Stimulated activated naive CD8-positive, alpha-beta T cell treated with anti-CD3 and anti-CD28 coated beads, Interleukin-15, Interleukin-2, amounts not matched to agents 100 U/mL and 50 U/mL, for 24 hours (primary cell): ENCODE measurements at regions not wholly inside any gene's neighbourhood (a gene's known extent, or its start where the extent isn't known, plus 50 kb on each side); places are given as distances from the start of the nearest gene placed in this dataset.

Experiments
- ATAC-seq: fragments of 150-1000 bp; cut with Tn5 transposase; one replicate; pipeline ENCODE4 v1.10.0; 2021
- DNase-seq: peaks from one replicate; pipeline ENCODE4 v3.0.0; 2021

DNA sequence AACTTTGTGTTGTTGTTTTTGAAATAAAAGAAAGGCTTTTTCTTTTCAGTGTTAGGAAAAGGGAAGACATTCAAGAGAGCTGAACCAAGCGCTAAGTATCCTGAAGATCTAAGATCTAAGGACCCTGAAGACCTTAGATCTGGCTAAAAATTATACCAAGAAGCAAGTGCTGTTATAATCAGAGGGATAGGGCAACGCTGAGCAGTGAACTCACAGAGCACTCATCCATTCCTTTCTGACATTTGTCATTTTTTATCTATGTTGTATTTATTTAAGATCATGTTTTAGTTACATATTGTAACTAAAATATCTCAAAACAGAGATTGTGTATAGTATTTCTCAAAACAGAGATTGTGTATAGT, 60.5 kb upstream of the FAM216B start:
- no peak for DNase-seq
- ATAC-seq: no peak

DNA sequence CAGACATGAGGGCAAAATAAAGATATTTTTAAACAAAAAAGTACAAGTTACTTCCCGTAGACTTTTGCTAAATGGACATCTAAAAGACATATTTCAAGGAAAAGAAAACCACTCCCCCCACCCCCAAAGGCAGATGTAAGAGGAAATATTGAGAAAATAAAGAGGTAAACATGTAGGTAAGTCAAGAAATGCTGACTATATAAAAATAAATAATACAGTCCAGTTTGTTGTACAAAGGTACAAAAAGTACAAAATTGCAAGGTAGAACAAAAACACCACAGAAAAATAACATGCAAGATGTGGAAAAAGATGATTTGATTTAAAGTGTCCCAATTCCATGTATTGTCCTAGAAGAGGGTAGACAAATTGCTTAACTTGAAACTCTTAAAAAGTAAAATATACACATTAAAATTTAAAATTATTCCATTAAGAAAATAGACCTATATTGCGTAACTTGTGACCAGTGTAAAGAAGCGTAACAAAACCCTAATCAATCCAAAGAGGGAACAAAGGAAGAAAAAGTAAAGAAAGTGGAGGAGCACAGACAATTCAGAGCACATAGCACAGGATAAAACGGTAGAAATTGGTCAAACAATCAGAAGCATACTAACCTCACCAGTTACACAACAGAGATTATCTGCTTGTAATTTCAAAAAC, 58.4 kb upstream of the FAM216B start:
- ATAC-seq (no peak), DNase-seq (no peak)

DNA sequence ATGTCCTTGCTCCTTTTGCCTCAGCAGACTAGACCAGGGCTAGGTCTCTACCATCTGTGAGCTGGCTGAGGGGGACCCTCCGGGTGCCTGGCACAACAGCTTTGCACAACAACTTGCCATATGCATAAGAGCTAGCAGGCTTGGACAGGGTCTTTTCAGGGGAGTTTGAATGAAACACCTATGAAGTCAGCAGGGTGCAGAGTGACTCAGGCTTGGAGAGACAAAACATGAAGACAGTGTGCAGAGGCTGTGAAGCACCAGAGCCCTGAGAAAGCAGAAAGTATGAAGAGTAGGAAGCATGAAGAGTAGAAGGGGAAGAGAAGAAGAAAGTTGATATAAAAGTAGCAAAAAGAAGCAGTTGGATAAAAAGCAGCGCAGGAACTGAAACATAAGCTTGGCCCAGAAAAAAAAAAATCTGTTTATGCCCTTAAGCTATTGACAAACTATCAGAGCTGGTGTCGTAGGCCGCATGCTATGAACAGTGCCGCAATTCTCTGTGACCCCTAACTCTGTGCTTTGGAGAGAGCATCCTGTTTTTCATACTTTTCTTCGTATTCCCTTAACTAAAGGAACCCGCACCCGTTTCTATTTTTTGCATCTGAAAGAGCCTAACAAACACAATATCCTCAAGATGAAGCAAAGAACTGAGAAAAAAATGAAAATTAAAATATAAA, 52.7 kb upstream of the FAM216B start:
- DNase-seq (no peak), ATAC-seq (no peak)

DNA sequence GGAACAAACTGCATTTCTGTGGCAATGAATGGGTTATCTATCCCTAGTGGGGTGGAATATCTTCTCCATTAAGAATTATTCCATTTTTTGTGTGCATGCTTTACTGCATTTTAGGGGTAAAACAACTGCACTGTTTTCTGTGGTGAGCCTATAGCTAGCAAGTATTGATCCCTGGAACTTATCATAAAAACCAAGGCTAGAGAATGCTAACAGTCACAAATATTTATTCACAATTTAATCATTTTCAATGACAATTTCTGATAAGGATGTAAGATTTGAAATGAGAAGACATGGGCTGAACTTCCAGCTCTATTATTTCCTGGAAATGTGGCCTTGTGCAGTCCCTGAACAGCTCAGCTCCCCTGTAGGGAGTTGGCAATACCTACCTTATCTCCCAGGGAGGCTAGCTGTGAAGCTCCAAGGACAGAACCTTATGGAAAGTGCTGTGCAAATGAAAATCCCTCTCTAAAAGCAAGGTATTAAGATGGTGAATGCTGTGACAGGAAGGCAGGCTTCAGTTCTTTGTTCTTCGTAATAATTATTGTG, 51.5 kb upstream of the FAM216B start:
- ATAC-seq (no peak), DNase-seq (no peak)
